ENCODE measurements at regions not wholly inside any gene's neighbourhood (a gene's known extent, or its start where the extent isn't known, plus 50 kb on each side); places are given as distances from the start of the nearest gene placed in this dataset.

GRCh38 chr5:79878721-79879336, 112.2 kb downstream of the MTX3 start:
- Histone ChIP-seq H3K79me2 (ENCODE audit: insufficient read depth, low read depth, low read length) (no peaks in the 10 kb centered on the region), H3K27ac (ENCODE audit: low read depth, low read length, poor library complexity, severe bottlenecking) (no peak overlapping the region), H2AFZ (ENCODE audit: low read length) (no peak overlapping the region), H3K4me1 (ENCODE audit: insufficient read depth, low read length, poor library complexity, severe bottlenecking) (peaks cover 27% of the 10 kb centered on the region), H3K36me3 (ENCODE audit: insufficient read depth, low read length) (no peaks in the 10 kb centered on the region), H4K20me1 (ENCODE audit: insufficient read depth, low read length) (no peaks in the 10 kb centered on the region), H3K9me2 (ENCODE audit: insufficient read depth, low read length) (no peaks in the 10 kb centered on the region), H3K9me3 (ENCODE audit: low read length) (no peaks in the 10 kb centered on the region), H3K4me3 (ENCODE audit: low read depth, low read length, poor library complexity, severe bottlenecking) (no peak overlapping the region), H3K4me2 (ENCODE audit: low read length) (no peak overlapping the region)
- DNase-seq (ENCODE audit: low spot score) = peak; percentile 55
- ChIA-PET POLR2A (interaction anchor here (0.6 to 1.7 kb wide), 4 partner anchors 12 to 175 kb away, joined by 3 to 9 read pairs (median 6); partner anchors contain the start of gene MTX3), CTCF (ENCODE audit: unreplicated experiment) (no interaction called here)
- intact Hi-C loops (cut with micrococcal nuclease; ENCODE audit: unreplicated experiment) = loop anchor here (1.0 kb wide), 1 partner anchor 204 kb away; no protein-coding TSS in a partner anchor
- no TSS peak for BruUV-seq (replicated peaks)
- TF ChIP-seq EZH2phosphoT487 (IDR thresholded peaks at IDR 0.05; ENCODE audit: borderline replicate concordance, low read depth, low read length) (no peak), CTCF (conservative IDR thresholded peaks at IDR 0.05; ENCODE audit: low read length) (peak; percentile 87)

GRCh38 chr5:79878136-79878679, 112.9 kb downstream of the MTX3 start:
- no peaks in the 10 kb centered on the region for H3K36me3 ChIP-seq (ENCODE audit: insufficient read depth, low read length)
- BruUV-seq (replicated peaks) = no TSS peak
- intact Hi-C loops (cut with micrococcal nuclease; ENCODE audit: unreplicated experiment) = loop anchor here (1.0 kb wide), 1 partner anchor 205 kb away; no protein-coding TSS in a partner anchor

More at GRCh38 chr5:79878136-79878679, 112.9 kb downstream of the MTX3 start:
- Histone ChIP-seq H3K4me2 (ENCODE audit: low read length) (no peak overlapping the region), H4K20me1 (ENCODE audit: insufficient read depth, low read length) (no peaks in the 10 kb centered on the region), H3K79me2 (ENCODE audit: insufficient read depth, low read depth, low read length) (no peaks in the 10 kb centered on the region), H3K4me1 (ENCODE audit: insufficient read depth, low read length, poor library complexity, severe bottlenecking) (peaks cover 21% of the 10 kb centered on the region), H3K27ac (ENCODE audit: low read depth, low read length, poor library complexity, severe bottlenecking) (no peak overlapping the region), H3K9me3 (ENCODE audit: low read length) (no peaks in the 10 kb centered on the region), H3K4me3 (ENCODE audit: low read depth, low read length, poor library complexity, severe bottlenecking) (no peak overlapping the region), H2AFZ (ENCODE audit: low read length) (no peak overlapping the region), H3K9me2 (ENCODE audit: insufficient read depth, low read length) (no peaks in the 10 kb centered on the region)
- ChIA-PET POLR2A (interaction anchor here (0.6 to 1.7 kb wide), 6 partner anchors 12 to 176 kb away, joined by 3 to 9 read pairs (median 4); partner anchors contain the start of gene MTX3), CTCF (ENCODE audit: unreplicated experiment) (no interaction called here)
- TF ChIP-seq CTCF (conservative IDR thresholded peaks at IDR 0.05; ENCODE audit: low read length) = no peak
- no peak for TF ChIP-seq EZH2phosphoT487 (IDR thresholded peaks at IDR 0.05; ENCODE audit: borderline replicate concordance, low read depth, low read length)
- DNase-seq (ENCODE audit: low spot score) = no peak

All from OCI-LY7 (cell line).